Loucy (cell line): ENCODE measurements at regions not wholly inside any gene's neighbourhood (a gene's known extent, or its start where the extent isn't known, plus 50 kb on each side); places are given as distances from the start of the nearest gene placed in this dataset.

ENCODE experiments used
- CTCF ChIP-seq: fragments of 200-600 bp; sonication (generic); conservative IDR thresholded peaks from 2 replicates; pipeline ENCODE4 v1.5.1; 2014; ENCODE audit warnings: mild to moderate bottlenecking, antibody characterized with exemption, low read length
- EZH2phosphoT487 ChIP-seq: fragments of 200-600 bp; IDR thresholded peaks from 2 replicates; pipeline ENCODE4 v1.6.1; 2018; ENCODE audit warnings: antibody characterized with exemption, mild to moderate bottlenecking, moderate library complexity, borderline replicate concordance

DNA sequence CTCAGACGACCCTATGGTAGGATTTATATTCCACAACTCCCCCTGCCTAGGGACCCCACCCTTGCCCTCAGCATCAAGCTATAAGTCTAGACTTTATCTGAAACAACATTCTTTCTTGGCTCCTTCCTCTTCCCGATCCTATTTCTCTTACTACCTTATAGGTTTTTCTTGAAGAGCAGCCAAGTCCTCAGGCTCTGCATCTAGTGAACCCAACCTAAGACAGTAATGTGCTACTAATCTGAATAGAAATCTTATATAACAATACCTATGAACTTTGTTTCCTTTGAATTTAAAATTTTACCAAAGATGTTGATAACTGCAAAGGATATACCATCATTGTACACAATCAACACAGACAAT lies 96.7 kb upstream of the BMP4 start:
- no peak for TF ChIP-seq CTCF
- no peak for TF ChIP-seq EZH2phosphoT487
